A549 (cell line): ENCODE measurements at regions not wholly inside any gene's neighbourhood (a gene's known extent, or its start where the extent isn't known, plus 50 kb on each side); places are given as distances from the start of the nearest gene placed in this dataset.

ENCODE experiments used
- ATAC-seq, 2 experiments: fragments of 200-7000 bp in 1 of 2; fragments of >200 bp in 1 of 2; cut with Nextera tagmentation in 1 of 2; cut with Tn5 transposase in 1 of 2; 3 replicates each; pipeline versions ENCODE4 v1.8.0 to v1.9.1; 2018 to 2020; ENCODE audit warnings: mild to moderate bottlenecking in 1 of 2, moderate library complexity in 1 of 2
- CTCF ChIA-PET: fragments of 300-600 bp; sonication (Branson Sonifier 250); formaldehyde crosslinking; extraction: SDS; loops from one replicate; lab custom pipeline; 2021; ENCODE audit warnings: antibody characterized with exemption, inconsistent platforms; lab: Yijun Ruan, JAX
- POLR2A ChIA-PET: fragments of 350-600 bp; formaldehyde crosslinking; extraction: SDS; loops from one replicate; lab custom pipeline; 2021; ENCODE audit warnings: antibody characterized with exemption, inconsistent platforms; lab: Yijun Ruan, JAX
- DNase-seq, 2 experiments: peaks; one replicate each; pipeline versions ENCODE4 v3.0.0 to v3.0.0-alpha.2; 2011 to 2016; ENCODE audit warnings: low read depth in 1 of 2, low spot score in 1 of 2
- FAIRE-seq: peaks from 2 replicates; lab custom pipeline; 2011; peaks lifted over from hg19 to GRCh38; lab: Jason Lieb, UNC
- H3K27ac ChIP-seq, 2 experiments: fragments of >200 bp; sonication (Bioruptor Twin); formaldehyde crosslinking; 3 replicates each; pipeline ENCODE4 v1.5.1; 2016 to 2017
- H3K4me1 ChIP-seq: fragments of >200 bp; sonication (Bioruptor Twin); formaldehyde crosslinking; 3 replicates; pipeline ENCODE4 v1.6.1; 2016
- H3K4me2 ChIP-seq: fragments of >200 bp; sonication (Bioruptor Twin); formaldehyde crosslinking; 3 replicates; pipeline ENCODE4 v1.6.1; 2016
- H3K4me3 ChIP-seq: fragments of >200 bp; sonication (Bioruptor Twin); formaldehyde crosslinking; 3 replicates; pipeline ENCODE4 v1.5.1; 2016
- H3K9me3 ChIP-seq: fragments of >200 bp; sonication (Bioruptor Twin); formaldehyde crosslinking; 3 replicates; pipeline ENCODE4 v1.6.1; 2016
- ATOH8 ChIP-seq: fragments of 250-450 bp; sonication (Bioruptor Pico); IDR thresholded peaks from 2 replicates; pipeline ENCODE4 v1.5.0; 2020; ENCODE audit warnings: low read depth, mild to moderate bottlenecking, moderate library complexity
- CBX8 ChIP-seq: fragments of 200-600 bp; sonication (generic); IDR thresholded peaks from 2 replicates; pipeline ENCODE4 v1.6.1; 2016
- CEBPB ChIP-seq, 2 experiments: fragments of >200 bp in 1 of 2; sonication (Bioruptor Twin) in 1 of 2; formaldehyde crosslinking in 1 of 2; IDR thresholded peaks; 2 replicates each; pipeline ENCODE4 v1.6.1; 2012 to 2016
- ELK1 ChIP-seq: fragments of 150-350 bp; IDR thresholded peaks from 2 replicates; pipeline ENCODE4 v1.6.1; 2014; ENCODE audit warnings: low read depth, mild to moderate bottlenecking, low read length
- FOSB ChIP-seq: fragments of 250-450 bp; sonication (Bioruptor Pico); IDR thresholded peaks from 2 replicates; pipeline ENCODE4 v1.5.0; 2020; ENCODE audit warnings: mild to moderate bottlenecking, moderate library complexity
- FOXS1 ChIP-seq: fragments of 250-450 bp; sonication (Bioruptor Pico); IDR thresholded peaks from 2 replicates; pipeline ENCODE4 v1.5.0; 2020; ENCODE audit warnings: mild to moderate bottlenecking, moderate library complexity
- GATA3 ChIP-seq: IDR thresholded peaks from 2 replicates; pipeline ENCODE4 v1.6.1; 2012; ENCODE audit warnings: borderline replicate concordance
- HDAC2 ChIP-seq: fragments of 200-600 bp; sonication (generic); IDR thresholded peaks from 2 replicates; pipeline ENCODE4 v1.6.1; 2016
- HEYL ChIP-seq: fragments of 250-450 bp; sonication (Bioruptor Pico); IDR thresholded peaks from 2 replicates; pipeline ENCODE4 v1.8.0; 2021; ENCODE audit warnings: mild to moderate bottlenecking, moderate library complexity
- HMGXB4 ChIP-seq: fragments of 250-450 bp; sonication (Bioruptor Pico); IDR thresholded peaks from 2 replicates; pipeline ENCODE4 v1.5.0; 2021; ENCODE audit warnings: mild to moderate bottlenecking, moderate library complexity, borderline replicate concordance
- HOXB5 ChIP-seq: fragments of 250-450 bp; sonication (Bioruptor Pico); IDR thresholded peaks from 2 replicates; pipeline ENCODE4 v1.5.0; 2020; ENCODE audit warnings: mild to moderate bottlenecking, moderate library complexity
- KDM5A ChIP-seq: fragments of 200-600 bp; sonication (generic); IDR thresholded peaks from 2 replicates; pipeline ENCODE4 v1.6.1; 2016; ENCODE audit warnings: antibody characterized with exemption, mild to moderate bottlenecking
- MAFK ChIP-seq: fragments of 450-650 bp; IDR thresholded peaks from 2 replicates; pipeline ENCODE4 v1.6.1; 2014; ENCODE audit not compliant: partially characterized antibody
- NPAS2 ChIP-seq: fragments of 250-450 bp; sonication (Bioruptor Pico); IDR thresholded peaks from 2 replicates; pipeline ENCODE4 v1.8.0; 2022; ENCODE audit warnings: mild to moderate bottlenecking, moderate library complexity, borderline replicate concordance
- NR3C1 ChIP-seq: fragments of >200 bp; sonication (Bioruptor Twin); formaldehyde crosslinking; IDR thresholded peaks from 3 replicates; pipeline ENCODE4 v1.6.1; 2017
- PHF8 ChIP-seq: fragments of 200-600 bp; sonication (generic); IDR thresholded peaks from 2 replicates; pipeline ENCODE4 v1.6.1; 2016; ENCODE audit warnings: low read depth, mild to moderate bottlenecking, antibody characterized with exemption, moderate library complexity, borderline replicate concordance
- RARB ChIP-seq: fragments of 250-450 bp; sonication (Bioruptor Pico); IDR thresholded peaks from 2 replicates; pipeline ENCODE4 v1.8.0; 2021; ENCODE audit warnings: mild to moderate bottlenecking, moderate library complexity
- RCOR1 ChIP-seq: fragments of 150-350 bp; IDR thresholded peaks from 2 replicates; pipeline ENCODE4 v1.6.1; 2014; ENCODE audit warnings: antibody characterized with exemption, low read length, low read depth
- RFX5 ChIP-seq: fragments of 450-650 bp; IDR thresholded peaks from 2 replicates; pipeline ENCODE4 v1.7.1; 2014; ENCODE audit warnings: antibody characterized with exemption, mild to moderate bottlenecking, moderate library complexity
- TFCP2L1 ChIP-seq: fragments of 250-450 bp; sonication (Bioruptor Pico); IDR thresholded peaks from 2 replicates; pipeline ENCODE4 v1.5.0; 2021; ENCODE audit warnings: mild to moderate bottlenecking
- TP53 ChIP-seq: fragments of 250-450 bp; sonication (Bioruptor Pico); IDR thresholded peaks from 2 replicates; pipeline ENCODE4 v1.5.0; 2021; ENCODE audit warnings: mild to moderate bottlenecking, moderate library complexity
- ZFP36 ChIP-seq: fragments of 450-650 bp; IDR thresholded peaks from 2 replicates; pipeline ENCODE4 v1.6.1; 2014; ENCODE audit warnings: borderline replicate concordance; ENCODE audit not compliant: partially characterized antibody
- WGBS: methylation state at CpG from one replicate; pipeline ENCODE4 v1.1.6; 2017; ENCODE audit errors: missing lambda C conversion rate; 5-methylcytosine and 5-hydroxymethylcytosine counted together
- TF ChIP-seq, protein P1 (sequence below): IDR thresholded peaks from 2 replicates; pipeline ENCODE4 v1.6.1; 2012; ENCODE audit warnings: low read depth, borderline replicate concordance
- TF ChIP-seq, protein P2 (sequence below): fragments of >200 bp; sonication (Bioruptor Twin); formaldehyde crosslinking; IDR thresholded peaks from 2 replicates; pipeline ENCODE4 v1.6.1; 2016
- TF ChIP-seq, protein P3 (sequence below): IDR thresholded peaks from 2 replicates; pipeline ENCODE4 v1.6.1; 2012
- TF ChIP-seq, protein P4 (sequence below): fragments of 200-600 bp; sonication (generic); IDR thresholded peaks from 2 replicates; pipeline ENCODE4 v1.6.1; 2016; ENCODE audit warnings: antibody characterized with exemption, mild to moderate bottlenecking, moderate library complexity

GRCh38 chr12:86826051-86826450 lies 569.9 kb upstream of the MGAT4C start:
- 86% methylated on average over 2 of the region's 2 CpGs for WGBS
- FAIRE-seq (no peak), DNase-seq (no peak), ATAC-seq (no peak)
- Histone ChIP-seq H3K4me2 (no peak overlapping the region), H3K27ac (no peak overlapping the region), H3K4me3 (no peak overlapping the region), H3K9me3 (no peaks in the 10 kb centered on the region), H3K4me1 (peaks cover 9% of the 10 kb centered on the region; the same call in 1 of the 3 replicates)
- POLR2A ChIA-PET = no interaction called here
- TF ChIP-seq RFX5 (no peak), ATOH8 (no peak), TP53 (CRISPR knock-in tag) (no peak)
- CTCF ChIA-PET = no interaction called here

- ChIA-PET CTCF (no interaction called here), POLR2A (no interaction called here)
- FAIRE-seq (no peak), ATAC-seq (no peak), DNase-seq (no peak)
- Histone ChIP-seq H3K4me3 (no peak overlapping the region), H3K4me2 (no peak overlapping the region), H3K9me3 (no peaks in the 10 kb centered on the region), H3K4me1 (no peaks in the 10 kb centered on the region), H3K27ac (no peak overlapping the region)
- WGBS = 81% methylated on average over 1 of the region's 1 CpG
- TF ChIP-seq PHF8 = no peak
- TF ChIP-seq NR3C1 = no peak
- no peak for TF ChIP-seq ZFP36
- no peak for TF ChIP-seq CEBPB (IDR thresholded peaks at IDR 0.05)
- TF ChIP-seq RCOR1 = no peak
- TF ChIP-seq MAFK = no peak
- no peak for TF ChIP-seq TFCP2L1 (CRISPR knock-in tag)
- TF ChIP-seq, protein P1, sequence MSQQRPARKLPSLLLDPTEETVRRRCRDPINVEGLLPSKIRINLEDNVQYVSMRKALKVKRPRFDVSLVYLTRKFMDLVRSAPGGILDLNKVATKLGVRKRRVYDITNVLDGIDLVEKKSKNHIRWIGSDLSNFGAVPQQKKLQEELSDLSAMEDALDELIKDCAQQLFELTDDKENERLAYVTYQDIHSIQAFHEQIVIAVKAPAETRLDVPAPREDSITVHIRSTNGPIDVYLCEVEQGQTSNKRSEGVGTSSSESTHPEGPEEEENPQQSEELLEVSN = no peak
- TF ChIP-seq GATA3 = no peak
- TF ChIP-seq, protein P2, sequence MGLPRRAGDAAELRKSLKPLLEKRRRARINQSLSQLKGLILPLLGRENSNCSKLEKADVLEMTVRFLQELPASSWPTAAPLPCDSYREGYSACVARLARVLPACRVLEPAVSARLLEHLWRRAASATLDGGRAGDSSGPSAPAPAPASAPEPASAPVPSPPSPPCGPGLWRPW = no peak
- TF ChIP-seq, protein P3, sequence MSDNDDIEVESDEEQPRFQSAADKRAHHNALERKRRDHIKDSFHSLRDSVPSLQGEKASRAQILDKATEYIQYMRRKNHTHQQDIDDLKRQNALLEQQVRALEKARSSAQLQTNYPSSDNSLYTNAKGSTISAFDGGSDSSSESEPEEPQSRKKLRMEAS = no peak
- TF ChIP-seq CBX8 = no peak
- no peak for TF ChIP-seq ATOH8
- no peak for TF ChIP-seq FOSB (CRISPR knock-in tag)
- TF ChIP-seq NPAS2 = no peak
Measured at GRCh38 chr12:86801439-86801838, 545.2 kb upstream of the MGAT4C start.

GRCh38 chr12:86799616-86800015 lies 543.4 kb upstream of the MGAT4C start:
- POLR2A ChIA-PET = no interaction called here
- CTCF ChIA-PET = no interaction called here
- FAIRE-seq (peak; percentile 28), ATAC-seq (no peak), DNase-seq (no peak)
- 84% methylated on average over 2 of the region's 2 CpGs for WGBS
- Histone ChIP-seq H3K4me3 (no peak overlapping the region), H3K27ac (no peak overlapping the region), H3K4me2 (no peak overlapping the region), H3K9me3 (no peaks in the 10 kb centered on the region), H3K4me1 (no peaks in the 10 kb centered on the region)
- TF ChIP-seq RFX5 = no peak
- TF ChIP-seq, protein P4, sequence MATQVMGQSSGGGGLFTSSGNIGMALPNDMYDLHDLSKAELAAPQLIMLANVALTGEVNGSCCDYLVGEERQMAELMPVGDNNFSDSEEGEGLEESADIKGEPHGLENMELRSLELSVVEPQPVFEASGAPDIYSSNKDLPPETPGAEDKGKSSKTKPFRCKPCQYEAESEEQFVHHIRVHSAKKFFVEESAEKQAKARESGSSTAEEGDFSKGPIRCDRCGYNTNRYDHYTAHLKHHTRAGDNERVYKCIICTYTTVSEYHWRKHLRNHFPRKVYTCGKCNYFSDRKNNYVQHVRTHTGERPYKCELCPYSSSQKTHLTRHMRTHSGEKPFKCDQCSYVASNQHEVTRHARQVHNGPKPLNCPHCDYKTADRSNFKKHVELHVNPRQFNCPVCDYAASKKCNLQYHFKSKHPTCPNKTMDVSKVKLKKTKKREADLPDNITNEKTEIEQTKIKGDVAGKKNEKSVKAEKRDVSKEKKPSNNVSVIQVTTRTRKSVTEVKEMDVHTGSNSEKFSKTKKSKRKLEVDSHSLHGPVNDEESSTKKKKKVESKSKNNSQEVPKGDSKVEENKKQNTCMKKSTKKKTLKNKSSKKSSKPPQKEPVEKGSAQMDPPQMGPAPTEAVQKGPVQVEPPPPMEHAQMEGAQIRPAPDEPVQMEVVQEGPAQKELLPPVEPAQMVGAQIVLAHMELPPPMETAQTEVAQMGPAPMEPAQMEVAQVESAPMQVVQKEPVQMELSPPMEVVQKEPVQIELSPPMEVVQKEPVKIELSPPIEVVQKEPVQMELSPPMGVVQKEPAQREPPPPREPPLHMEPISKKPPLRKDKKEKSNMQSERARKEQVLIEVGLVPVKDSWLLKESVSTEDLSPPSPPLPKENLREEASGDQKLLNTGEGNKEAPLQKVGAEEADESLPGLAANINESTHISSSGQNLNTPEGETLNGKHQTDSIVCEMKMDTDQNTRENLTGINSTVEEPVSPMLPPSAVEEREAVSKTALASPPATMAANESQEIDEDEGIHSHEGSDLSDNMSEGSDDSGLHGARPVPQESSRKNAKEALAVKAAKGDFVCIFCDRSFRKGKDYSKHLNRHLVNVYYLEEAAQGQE = no peak
- TF ChIP-seq RARB (CRISPR knock-in tag) = no peak
- no peak for TF ChIP-seq HOXB5
- TF ChIP-seq KDM5A = no peak
- no peak for TF ChIP-seq FOXS1 (CRISPR knock-in tag)
- no peak for TF ChIP-seq HDAC2
- no peak for TF ChIP-seq HEYL (CRISPR knock-in tag)
- no peak for TF ChIP-seq ATOH8
- no peak for TF ChIP-seq HMGXB4 (CRISPR knock-in tag)
- TF ChIP-seq ELK1 = no peak
- TF ChIP-seq NR3C1 = no peak
